Prostate gland (tissue), 2 donors: ENCODE measurements at regions not wholly inside any gene's neighbourhood (a gene's known extent, or its start where the extent isn't known, plus 50 kb on each side); places are given as distances from the start of the nearest gene placed in this dataset.

Experiments used
- DNase-seq: peaks from one replicate; pipeline ENCODE4 v3.0.0-alpha.2; 2019; ENCODE audit warnings: low spot score
- H3K27ac ChIP-seq, 2 donors: fragments of 200-600 bp; sonication (generic); 2 replicates each; pipeline ENCODE4 v1.5.1; 2017 to 2019
- H3K27me3 ChIP-seq: fragments of 200-600 bp; sonication (generic); replicated peaks from 2 replicates; pipeline ENCODE4 v1.5.1; 2019; ENCODE audit not compliant: insufficient read depth
- H3K36me3 ChIP-seq, 2 donors: fragments of 200-600 bp; sonication (generic); 1 replicate in 1 of 2; 2 replicates in 1 of 2; pipeline versions ENCODE4 v1.5.1 to v1.8.1; 2017 to 2019
- H3K4me1 ChIP-seq: fragments of 200-600 bp; sonication (generic); replicated peaks from 2 replicates; pipeline ENCODE4 v1.5.1; 2019
- H3K4me3 ChIP-seq, 2 donors: fragments of 200-600 bp; sonication (generic); 2 replicates each; pipeline ENCODE4 v1.5.1; 2017 to 2019
- H3K9me3 ChIP-seq: fragments of 200-600 bp; sonication (generic); 2 replicates; pipeline ENCODE4 v1.5.1; 2017
- POLR2A ChIP-seq: fragments of 450-650 bp; IDR thresholded peaks from one replicate; pipeline ENCODE4 v1.6.1; 2016; ENCODE audit warnings: antibody characterized with exemption, mild to moderate bottlenecking
- POLR2AphosphoS5 ChIP-seq: sonication (generic); formaldehyde crosslinking; IDR thresholded peaks from one replicate; pipeline ENCODE4 v1.6.1; 2017; ENCODE audit warnings: antibody characterized with exemption
- WGBS: methylation state at CpG from one replicate; pipeline ENCODE4 v1.1.5; 2018; 5-methylcytosine and 5-hydroxymethylcytosine counted together
- intact Hi-C: fragments of 100-400 bp; cut with DNase I; formaldehyde crosslinking; loops from one replicate; pipeline ENCODE4 v1.14.2; 2022
- TF ChIP-seq, protein P1 (sequence below), 4 experiments: fragments of 200-600 bp in 2 of 4; fragments of 450-650 bp in 2 of 4; sonication (generic) in 2 of 4; IDR thresholded peaks; 1 replicate in 3 of 4; 2 replicates in 1 of 4; pipeline ENCODE4 v1.5.1; 2016 to 2019; ENCODE audit warnings: antibody characterized with exemption in 4 of 4, mild to moderate bottlenecking in 2 of 4, moderate library complexity in 2 of 4

DNA sequence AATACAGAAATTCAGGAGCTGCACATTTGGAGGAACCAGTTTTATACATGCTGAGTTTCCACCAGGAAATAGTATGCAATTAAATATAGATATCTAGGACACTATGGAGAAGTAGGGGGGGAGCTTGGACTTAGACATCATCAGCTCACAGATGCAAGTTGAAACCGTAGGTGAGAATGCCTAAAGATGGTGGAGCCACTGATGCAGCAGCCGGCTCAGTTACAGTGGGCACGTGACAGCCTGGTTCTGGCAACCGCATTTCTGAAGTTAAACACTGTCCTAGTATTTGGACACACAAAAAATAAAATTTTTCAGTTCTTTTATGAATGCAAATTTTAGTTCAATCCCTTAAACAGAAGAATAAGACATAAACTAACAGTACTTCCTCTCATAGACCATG lies 91.5 kb upstream of the FRY start:
- Histone ChIP-seq H3K27ac (no peak overlapping the region), H3K9me3 (no peaks in the 10 kb centered on the region), H3K27me3 (no peaks in the 10 kb centered on the region), H3K4me3 (no peak overlapping the region), H3K4me1 (no peaks in the 10 kb centered on the region), H3K36me3 (no peaks in the 10 kb centered on the region)
- no peak for TF ChIP-seq POLR2AphosphoS5
- no peak for TF ChIP-seq POLR2A
- TF ChIP-seq, protein P1, sequence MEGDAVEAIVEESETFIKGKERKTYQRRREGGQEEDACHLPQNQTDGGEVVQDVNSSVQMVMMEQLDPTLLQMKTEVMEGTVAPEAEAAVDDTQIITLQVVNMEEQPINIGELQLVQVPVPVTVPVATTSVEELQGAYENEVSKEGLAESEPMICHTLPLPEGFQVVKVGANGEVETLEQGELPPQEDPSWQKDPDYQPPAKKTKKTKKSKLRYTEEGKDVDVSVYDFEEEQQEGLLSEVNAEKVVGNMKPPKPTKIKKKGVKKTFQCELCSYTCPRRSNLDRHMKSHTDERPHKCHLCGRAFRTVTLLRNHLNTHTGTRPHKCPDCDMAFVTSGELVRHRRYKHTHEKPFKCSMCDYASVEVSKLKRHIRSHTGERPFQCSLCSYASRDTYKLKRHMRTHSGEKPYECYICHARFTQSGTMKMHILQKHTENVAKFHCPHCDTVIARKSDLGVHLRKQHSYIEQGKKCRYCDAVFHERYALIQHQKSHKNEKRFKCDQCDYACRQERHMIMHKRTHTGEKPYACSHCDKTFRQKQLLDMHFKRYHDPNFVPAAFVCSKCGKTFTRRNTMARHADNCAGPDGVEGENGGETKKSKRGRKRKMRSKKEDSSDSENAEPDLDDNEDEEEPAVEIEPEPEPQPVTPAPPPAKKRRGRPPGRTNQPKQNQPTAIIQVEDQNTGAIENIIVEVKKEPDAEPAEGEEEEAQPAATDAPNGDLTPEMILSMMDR (IDR thresholded peaks at IDR 0.05), result no peak
- no peak for DNase-seq
- intact Hi-C loops, result no loop called here
- whole genome bisulfite sequencing, result 81% methylated on average over 4 of the region's 4 CpGs

- H3K4me3 ChIP-seq, result no peak overlapping the region
- TF ChIP-seq POLR2A, result no peak
- TF ChIP-seq POLR2AphosphoS5, result no peak
- TF ChIP-seq, protein P1 (IDR thresholded peaks at IDR 0.05), result no peak
- no peaks in the 10 kb centered on the region for H3K9me3 ChIP-seq
- H3K27me3 ChIP-seq, result no peaks in the 10 kb centered on the region
- WGBS, result 77% methylated on average over 3 of the region's 3 CpGs
- no peaks in the 10 kb centered on the region for H3K36me3 ChIP-seq
- H3K4me1 ChIP-seq, result peaks cover 3% of the 10 kb centered on the region
- H3K27ac ChIP-seq, result no peak overlapping the region
- intact Hi-C loops, result no loop called here
- no peak for DNase-seq
Observed at GRCh38 chr13:31943591-31943990, 88.0 kb upstream of the FRY start.

DNA sequence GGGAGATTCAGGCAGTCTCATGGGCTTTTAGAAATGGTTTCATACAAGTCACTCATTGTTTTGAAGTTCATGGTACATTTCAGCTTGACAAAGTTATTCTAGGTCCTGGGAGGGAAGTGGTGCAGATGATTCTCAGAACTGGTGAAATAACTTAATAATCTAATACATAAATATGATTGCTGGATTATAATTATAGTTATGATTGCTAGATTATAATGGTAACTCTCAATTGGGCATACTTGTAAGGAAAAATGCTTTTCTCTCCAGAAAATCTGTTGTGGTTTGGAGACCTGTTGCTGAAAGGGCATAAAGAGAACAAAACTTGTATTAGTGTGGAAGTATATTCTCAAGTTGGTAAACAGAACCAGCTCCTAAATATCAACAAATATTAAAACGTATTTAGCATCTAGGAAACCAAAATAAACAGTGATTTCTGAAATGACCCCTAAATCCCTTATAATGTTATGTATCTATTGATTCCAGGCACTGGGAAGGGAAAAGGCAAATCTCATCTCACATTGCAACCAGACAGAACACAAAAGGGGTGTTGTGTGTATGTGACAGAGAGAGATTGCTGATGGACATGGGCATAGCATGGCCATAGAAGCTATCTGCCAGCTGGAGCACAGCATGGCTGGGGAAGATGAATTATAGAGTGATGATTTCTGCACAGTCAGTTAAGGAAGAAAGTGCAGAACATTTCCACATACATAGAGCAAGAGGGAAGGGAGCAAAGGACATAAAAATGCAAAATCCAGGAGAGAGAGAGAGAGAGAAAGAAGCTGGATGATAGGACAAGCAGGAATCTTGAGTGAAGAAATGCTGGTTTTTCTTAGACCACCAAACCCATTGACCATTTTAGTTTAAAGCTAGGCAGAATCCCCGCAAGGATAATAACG lies 87.1 kb upstream of the FRY start:
- TF ChIP-seq POLR2AphosphoS5, result no peak
- TF ChIP-seq POLR2A, result no peak
- TF ChIP-seq, protein P1 (IDR thresholded peaks at IDR 0.05), result no peak
- no peak overlapping the region for H3K27ac ChIP-seq
- 68% methylated on average over 3 of the region's 3 CpGs for WGBS
- H3K27me3 ChIP-seq, result no peaks in the 10 kb centered on the region
- intact Hi-C loops, result no loop called here
- no peak overlapping the region for H3K4me3 ChIP-seq
- no peaks in the 10 kb centered on the region for H3K9me3 ChIP-seq
- H3K4me1 ChIP-seq, result peaks cover 3% of the 10 kb centered on the region
- H3K36me3 ChIP-seq, result no peaks in the 10 kb centered on the region
- no peak for DNase-seq

- Histone ChIP-seq H3K4me3 (no peak overlapping the region), H3K36me3 (no peaks in the 10 kb centered on the region), H3K9me3 (no peaks in the 10 kb centered on the region), H3K27me3 (no peaks in the 10 kb centered on the region), H3K4me1 (peaks cover 3% of the 10 kb centered on the region), H3K27ac (no peak overlapping the region)
- peak; percentile 56 for TF ChIP-seq POLR2AphosphoS5
- peak; percentile 33 for TF ChIP-seq POLR2A
- TF ChIP-seq, protein P1 (IDR thresholded peaks at IDR 0.05), result no peak
- intact Hi-C loops, result no loop called here
- peak; percentile 17 for DNase-seq
- WGBS, result 20% methylated on average over 14 of the region's 14 CpGs
Observed at GRCh38 chr13:31945202-31945961, 86.2 kb upstream of the FRY start.
